22Rv1 (cell line): ENCODE measurements at regions not wholly inside any gene's neighbourhood (a gene's known extent, or its start where the extent isn't known, plus 50 kb on each side); places are given as distances from the start of the nearest gene placed in this dataset.

Source experiments
- H3K27ac ChIP-seq: fragments of 450-650 bp; 2 replicates; pipeline ENCODE4 v1.5.1; 2017
- ZFX ChIP-seq: fragments of 450-650 bp; IDR thresholded peaks from 2 replicates; pipeline ENCODE4 v1.6.1; 2017; ENCODE audit warnings: antibody characterized with exemption, borderline replicate concordance
- TF ChIP-seq, protein P1 (sequence below): fragments of 450-650 bp; IDR thresholded peaks from 2 replicates; pipeline ENCODE4 v1.5.1; 2017; ENCODE audit warnings: mild to moderate bottlenecking

DNA sequence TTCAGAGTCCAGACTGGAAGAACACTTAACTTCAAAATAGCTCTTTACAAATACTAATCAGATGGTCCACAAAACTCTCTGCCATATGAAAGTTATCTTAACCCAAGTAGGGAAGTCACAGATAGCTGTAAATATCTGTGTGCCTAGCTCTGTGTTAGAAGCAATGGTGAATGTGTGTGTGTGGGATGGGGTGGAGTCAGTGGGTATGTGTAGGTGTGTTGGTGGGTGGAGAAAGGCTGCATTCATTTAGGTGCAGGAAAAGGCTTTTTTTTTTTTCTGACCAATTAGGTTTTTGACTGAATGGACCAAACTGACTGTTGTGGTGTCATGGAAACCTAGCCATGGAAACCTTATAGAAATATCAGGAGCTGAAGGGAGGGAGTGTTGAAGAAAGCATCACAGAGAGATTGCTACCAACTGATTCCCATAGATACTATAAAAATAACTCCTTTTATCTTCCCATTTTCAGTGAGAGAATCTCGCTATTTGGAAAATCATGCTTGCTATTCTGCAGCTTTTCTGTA, 156.2 kb upstream of the NR3C1 start:
- H3K27ac ChIP-seq = peak overlapping the region; percentile 67
- TF ChIP-seq, protein P1, sequence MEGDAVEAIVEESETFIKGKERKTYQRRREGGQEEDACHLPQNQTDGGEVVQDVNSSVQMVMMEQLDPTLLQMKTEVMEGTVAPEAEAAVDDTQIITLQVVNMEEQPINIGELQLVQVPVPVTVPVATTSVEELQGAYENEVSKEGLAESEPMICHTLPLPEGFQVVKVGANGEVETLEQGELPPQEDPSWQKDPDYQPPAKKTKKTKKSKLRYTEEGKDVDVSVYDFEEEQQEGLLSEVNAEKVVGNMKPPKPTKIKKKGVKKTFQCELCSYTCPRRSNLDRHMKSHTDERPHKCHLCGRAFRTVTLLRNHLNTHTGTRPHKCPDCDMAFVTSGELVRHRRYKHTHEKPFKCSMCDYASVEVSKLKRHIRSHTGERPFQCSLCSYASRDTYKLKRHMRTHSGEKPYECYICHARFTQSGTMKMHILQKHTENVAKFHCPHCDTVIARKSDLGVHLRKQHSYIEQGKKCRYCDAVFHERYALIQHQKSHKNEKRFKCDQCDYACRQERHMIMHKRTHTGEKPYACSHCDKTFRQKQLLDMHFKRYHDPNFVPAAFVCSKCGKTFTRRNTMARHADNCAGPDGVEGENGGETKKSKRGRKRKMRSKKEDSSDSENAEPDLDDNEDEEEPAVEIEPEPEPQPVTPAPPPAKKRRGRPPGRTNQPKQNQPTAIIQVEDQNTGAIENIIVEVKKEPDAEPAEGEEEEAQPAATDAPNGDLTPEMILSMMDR = no peak
- no peak for TF ChIP-seq ZFX

DNA sequence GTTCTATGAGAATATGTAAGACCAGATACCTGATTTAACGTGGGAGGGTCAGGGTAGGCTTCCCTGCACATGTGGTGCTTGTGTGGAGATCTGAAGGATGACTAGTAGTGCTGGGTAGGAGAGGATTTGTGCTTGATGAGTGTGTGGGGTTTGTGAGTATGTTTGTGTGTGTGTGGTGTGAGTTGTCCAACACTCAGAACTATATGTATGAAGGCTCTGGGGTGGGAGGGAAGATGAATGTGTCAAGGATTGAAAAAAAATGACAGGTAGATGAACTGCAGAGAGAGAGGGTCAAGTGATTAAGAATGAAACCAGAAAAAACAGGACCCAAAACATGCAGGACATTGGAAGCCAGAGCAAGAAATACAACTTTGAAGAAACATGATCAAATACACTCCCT, 154.6 kb upstream of the NR3C1 start:
- no peak overlapping the region for H3K27ac ChIP-seq
- TF ChIP-seq ZFX = no peak
- TF ChIP-seq, protein P1 = no peak

DNA sequence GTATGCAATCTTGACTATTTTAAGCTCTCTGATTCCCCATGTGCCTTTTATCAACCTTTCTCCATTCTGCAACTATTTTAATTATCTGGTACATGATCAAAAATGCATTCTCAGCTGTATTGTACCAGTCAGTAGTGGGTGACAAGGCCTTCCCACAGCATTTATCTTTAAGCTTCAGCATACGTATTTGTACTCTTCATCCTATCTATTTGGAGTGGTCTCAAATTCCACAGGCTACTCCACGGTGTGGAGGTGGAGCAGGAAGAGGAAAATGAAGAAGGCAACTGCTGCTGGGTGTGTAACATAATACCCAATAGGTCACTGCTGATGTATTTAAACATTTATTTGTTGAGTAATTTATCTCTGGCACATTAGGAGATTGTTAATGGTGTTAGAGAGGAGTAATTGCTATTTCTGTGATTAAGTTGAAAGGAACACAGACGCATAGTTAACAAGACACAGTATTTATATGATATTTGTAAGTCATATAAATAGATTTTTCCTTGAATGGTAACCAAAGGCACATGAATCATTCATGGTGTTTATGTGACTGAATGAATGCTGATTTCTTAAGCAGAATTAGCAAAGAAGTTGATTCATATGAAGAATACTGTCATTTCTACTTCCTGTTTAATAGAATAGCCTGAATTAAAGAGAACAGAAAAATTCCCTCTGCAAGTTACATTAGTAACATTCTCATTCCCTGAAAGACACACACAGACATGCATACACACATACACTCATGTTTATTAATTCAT, 153.8 kb upstream of the NR3C1 start:
- H3K27ac ChIP-seq = no peak overlapping the region
- TF ChIP-seq, protein P1 = no peak
- no peak for TF ChIP-seq ZFX

DNA sequence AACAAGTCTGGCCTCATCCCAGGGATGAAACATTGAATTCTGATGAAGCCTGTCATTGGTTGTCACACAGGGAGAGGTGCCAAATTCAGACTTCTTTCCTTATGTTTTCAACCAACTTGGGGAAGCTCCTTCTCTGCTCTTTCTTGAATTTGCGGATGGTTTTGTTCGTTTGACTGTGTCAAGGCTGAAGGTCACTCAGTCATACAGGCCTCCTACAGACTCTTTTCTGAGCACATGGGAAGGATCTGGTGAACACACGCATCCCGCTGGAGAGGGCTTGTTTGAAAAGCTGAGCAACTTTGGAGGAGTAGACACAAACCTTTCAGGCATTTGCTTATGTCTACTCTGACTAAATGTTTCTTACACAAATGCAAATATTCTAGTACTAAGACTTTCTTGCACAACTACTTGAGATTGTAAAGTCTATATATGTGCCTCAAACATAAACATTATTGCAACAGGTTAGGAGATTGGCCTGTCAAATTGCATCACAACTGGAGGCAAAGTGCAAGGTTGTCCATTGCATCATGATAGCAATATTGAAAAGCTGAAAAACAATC, 151.5 kb upstream of the NR3C1 start:
- H3K27ac ChIP-seq = no peak overlapping the region
- TF ChIP-seq ZFX = no peak
- TF ChIP-seq, protein P1 = no peak

DNA sequence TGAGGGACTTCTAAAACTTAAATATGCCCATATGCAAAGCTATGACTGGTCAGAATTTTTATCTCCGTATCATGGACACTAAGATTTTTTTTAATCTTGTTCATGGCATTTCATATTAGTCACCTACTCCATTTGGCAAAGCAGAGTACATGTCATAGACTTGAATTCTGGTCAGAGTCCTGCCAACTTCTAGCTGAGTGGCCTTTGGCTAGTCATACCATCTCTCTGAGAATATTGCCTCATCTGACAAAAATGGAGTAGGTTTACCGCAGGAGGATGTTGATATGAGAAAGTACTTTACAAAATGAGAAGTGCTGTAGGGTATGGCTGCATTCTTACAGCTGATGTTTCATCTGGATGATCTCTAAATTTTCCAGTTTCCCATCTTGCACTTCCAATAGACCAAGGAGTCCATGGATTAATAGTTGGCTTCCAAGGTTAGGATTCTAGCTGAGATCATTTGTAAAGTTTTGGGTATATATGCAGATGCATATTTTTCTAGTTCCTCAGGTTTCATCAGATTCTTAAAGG, 150.8 kb upstream of the NR3C1 start:
- no peak overlapping the region for H3K27ac ChIP-seq
- TF ChIP-seq ZFX = no peak
- TF ChIP-seq, protein P1 = no peak

DNA sequence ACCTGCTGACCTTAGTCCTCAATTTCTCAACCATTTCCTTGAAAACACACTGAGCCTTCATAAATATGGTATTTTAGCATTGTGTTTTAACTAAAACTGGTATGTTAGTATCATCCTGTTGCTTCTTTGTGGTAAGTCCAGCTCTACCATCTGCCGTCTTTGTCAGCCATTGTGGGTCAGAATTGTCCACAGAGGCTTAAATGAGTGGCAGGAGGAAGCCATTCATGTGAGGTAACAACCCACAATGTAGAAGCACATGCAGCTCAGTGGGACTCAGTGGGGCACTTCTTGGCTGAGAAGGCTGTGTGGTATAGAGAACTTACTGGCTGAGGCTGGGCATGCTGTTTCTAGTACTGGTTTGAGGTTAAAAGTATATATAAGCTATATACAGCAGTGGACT, 149.2 kb upstream of the NR3C1 start:
- no peak overlapping the region for H3K27ac ChIP-seq
- TF ChIP-seq, protein P1 = no peak
- TF ChIP-seq ZFX = no peak

DNA sequence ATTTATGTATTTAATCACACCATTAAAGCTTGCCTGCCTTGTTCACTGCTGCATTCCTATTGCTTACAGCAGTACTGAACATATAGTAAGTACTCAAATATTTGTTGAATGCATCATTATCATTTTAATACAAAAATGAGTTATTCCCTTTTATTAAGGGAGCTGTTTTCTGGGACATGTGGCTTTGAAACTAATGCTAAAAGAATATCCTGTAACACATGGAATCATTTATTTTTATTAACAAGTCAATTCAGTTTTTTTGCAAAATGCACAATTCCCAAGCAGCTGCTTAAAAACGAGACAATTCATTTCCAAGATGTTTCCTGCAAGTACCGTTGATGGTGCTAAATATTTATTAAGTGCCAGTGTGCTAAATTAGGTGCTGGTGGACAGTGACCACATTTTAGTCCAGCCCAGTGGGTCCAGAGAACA, 148.3 kb upstream of the NR3C1 start:
- no peak overlapping the region for H3K27ac ChIP-seq
- TF ChIP-seq, protein P1 = no peak
- TF ChIP-seq ZFX = no peak
